ENCODE measurements at regions not wholly inside any gene's neighbourhood (a gene's known extent, or its start where the extent isn't known, plus 50 kb on each side); places are given as distances from the start of the nearest gene placed in this dataset.

GRCh38 chr1:64363616-64364015 lies 106.3 kb upstream of the CACHD1 start:
- TF ChIP-seq, protein P1, sequence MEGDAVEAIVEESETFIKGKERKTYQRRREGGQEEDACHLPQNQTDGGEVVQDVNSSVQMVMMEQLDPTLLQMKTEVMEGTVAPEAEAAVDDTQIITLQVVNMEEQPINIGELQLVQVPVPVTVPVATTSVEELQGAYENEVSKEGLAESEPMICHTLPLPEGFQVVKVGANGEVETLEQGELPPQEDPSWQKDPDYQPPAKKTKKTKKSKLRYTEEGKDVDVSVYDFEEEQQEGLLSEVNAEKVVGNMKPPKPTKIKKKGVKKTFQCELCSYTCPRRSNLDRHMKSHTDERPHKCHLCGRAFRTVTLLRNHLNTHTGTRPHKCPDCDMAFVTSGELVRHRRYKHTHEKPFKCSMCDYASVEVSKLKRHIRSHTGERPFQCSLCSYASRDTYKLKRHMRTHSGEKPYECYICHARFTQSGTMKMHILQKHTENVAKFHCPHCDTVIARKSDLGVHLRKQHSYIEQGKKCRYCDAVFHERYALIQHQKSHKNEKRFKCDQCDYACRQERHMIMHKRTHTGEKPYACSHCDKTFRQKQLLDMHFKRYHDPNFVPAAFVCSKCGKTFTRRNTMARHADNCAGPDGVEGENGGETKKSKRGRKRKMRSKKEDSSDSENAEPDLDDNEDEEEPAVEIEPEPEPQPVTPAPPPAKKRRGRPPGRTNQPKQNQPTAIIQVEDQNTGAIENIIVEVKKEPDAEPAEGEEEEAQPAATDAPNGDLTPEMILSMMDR (tag by site-specific recombination; IDR thresholded peaks at IDR 0.05) = no peak
- TF ChIP-seq SP2 (tag by site-specific recombination; IDR thresholded peaks at IDR 0.05) (no peak), ZSCAN18 (tag by site-specific recombination; IDR thresholded peaks at IDR 0.05) (no peak), REPIN1 (tag by site-specific recombination; IDR thresholded peaks at IDR 0.05; ENCODE audit: low read depth) (no peak), ZNF561 (tag by site-specific recombination; IDR thresholded peaks at IDR 0.05; ENCODE audit: borderline replicate concordance) (no peak), KLF9 (tag by site-specific recombination; IDR thresholded peaks at IDR 0.05; ENCODE audit: low read depth) (no peak), HOXA7 (CRISPR knock-in tag; IDR thresholded peaks at IDR 0.05; ENCODE audit: borderline replicate concordance) (no peak), ZXDB (tag by site-specific recombination; IDR thresholded peaks at IDR 0.05) (no peak), ZNF274 (IDR thresholded peaks at IDR 0.05; ENCODE audit: low read length) (no peak), ZNF274 (tag by site-specific recombination; IDR thresholded peaks at IDR 0.05; ENCODE audit: borderline replicate concordance) (no peak), TCF7L2 (IDR thresholded peaks at IDR 0.05; ENCODE audit: borderline replicate concordance, low read depth, low read length) (no peak)
- TF ChIP-seq, protein P2, sequence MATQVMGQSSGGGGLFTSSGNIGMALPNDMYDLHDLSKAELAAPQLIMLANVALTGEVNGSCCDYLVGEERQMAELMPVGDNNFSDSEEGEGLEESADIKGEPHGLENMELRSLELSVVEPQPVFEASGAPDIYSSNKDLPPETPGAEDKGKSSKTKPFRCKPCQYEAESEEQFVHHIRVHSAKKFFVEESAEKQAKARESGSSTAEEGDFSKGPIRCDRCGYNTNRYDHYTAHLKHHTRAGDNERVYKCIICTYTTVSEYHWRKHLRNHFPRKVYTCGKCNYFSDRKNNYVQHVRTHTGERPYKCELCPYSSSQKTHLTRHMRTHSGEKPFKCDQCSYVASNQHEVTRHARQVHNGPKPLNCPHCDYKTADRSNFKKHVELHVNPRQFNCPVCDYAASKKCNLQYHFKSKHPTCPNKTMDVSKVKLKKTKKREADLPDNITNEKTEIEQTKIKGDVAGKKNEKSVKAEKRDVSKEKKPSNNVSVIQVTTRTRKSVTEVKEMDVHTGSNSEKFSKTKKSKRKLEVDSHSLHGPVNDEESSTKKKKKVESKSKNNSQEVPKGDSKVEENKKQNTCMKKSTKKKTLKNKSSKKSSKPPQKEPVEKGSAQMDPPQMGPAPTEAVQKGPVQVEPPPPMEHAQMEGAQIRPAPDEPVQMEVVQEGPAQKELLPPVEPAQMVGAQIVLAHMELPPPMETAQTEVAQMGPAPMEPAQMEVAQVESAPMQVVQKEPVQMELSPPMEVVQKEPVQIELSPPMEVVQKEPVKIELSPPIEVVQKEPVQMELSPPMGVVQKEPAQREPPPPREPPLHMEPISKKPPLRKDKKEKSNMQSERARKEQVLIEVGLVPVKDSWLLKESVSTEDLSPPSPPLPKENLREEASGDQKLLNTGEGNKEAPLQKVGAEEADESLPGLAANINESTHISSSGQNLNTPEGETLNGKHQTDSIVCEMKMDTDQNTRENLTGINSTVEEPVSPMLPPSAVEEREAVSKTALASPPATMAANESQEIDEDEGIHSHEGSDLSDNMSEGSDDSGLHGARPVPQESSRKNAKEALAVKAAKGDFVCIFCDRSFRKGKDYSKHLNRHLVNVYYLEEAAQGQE (tag by site-specific recombination; IDR thresholded peaks at IDR 0.05) = no peak
- TF ChIP-seq, protein P3, sequence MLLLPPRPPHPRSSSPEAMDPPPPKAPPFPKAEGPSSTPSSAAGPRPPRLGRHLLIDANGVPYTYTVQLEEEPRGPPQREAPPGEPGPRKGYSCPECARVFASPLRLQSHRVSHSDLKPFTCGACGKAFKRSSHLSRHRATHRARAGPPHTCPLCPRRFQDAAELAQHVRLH (tag by site-specific recombination; IDR thresholded peaks at IDR 0.05) = no peak

Measured in HEK293 (cell line).